ENCODE measurements at regions not wholly inside any gene's neighbourhood (a gene's known extent, or its start where the extent isn't known, plus 50 kb on each side); places are given as distances from the start of the nearest gene placed in this dataset.
"Not testable (repeated sequence)": the region's sequence is repeated elsewhere in the genome, so short reads cannot be mapped to it uniquely, and the experiment has no call there.

DNA sequence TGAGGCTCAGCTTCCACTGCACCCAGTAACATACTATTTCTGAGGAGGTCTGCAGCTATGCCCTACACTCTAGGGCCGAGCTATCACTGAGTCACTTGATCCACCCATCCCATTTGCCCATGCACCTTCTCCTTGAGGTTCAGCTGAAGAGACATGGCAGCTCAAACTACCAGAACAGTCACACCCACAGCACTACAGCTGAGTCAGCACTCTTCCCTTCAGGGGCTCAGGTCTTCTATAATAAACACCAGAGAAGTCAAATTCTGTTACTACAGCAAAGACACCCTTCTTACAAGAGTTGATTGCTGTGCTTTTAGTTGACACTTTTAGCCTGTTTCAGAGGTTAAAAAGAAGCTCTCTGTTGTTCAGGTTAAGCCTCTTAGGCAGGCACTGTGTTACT, 1696.4 kb upstream of the ADGRL3 start:
- TF ChIP-seq, protein P1, sequence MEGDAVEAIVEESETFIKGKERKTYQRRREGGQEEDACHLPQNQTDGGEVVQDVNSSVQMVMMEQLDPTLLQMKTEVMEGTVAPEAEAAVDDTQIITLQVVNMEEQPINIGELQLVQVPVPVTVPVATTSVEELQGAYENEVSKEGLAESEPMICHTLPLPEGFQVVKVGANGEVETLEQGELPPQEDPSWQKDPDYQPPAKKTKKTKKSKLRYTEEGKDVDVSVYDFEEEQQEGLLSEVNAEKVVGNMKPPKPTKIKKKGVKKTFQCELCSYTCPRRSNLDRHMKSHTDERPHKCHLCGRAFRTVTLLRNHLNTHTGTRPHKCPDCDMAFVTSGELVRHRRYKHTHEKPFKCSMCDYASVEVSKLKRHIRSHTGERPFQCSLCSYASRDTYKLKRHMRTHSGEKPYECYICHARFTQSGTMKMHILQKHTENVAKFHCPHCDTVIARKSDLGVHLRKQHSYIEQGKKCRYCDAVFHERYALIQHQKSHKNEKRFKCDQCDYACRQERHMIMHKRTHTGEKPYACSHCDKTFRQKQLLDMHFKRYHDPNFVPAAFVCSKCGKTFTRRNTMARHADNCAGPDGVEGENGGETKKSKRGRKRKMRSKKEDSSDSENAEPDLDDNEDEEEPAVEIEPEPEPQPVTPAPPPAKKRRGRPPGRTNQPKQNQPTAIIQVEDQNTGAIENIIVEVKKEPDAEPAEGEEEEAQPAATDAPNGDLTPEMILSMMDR (IDR thresholded peaks at IDR 0.05) = no peak
- no peak for TF ChIP-seq POLR2A (IDR thresholded peaks at IDR 0.05)
- intact Hi-C loops (cut with DNase I; ENCODE audit: low total_unique reads) = no loop called here
- no peak overlapping the region for H3K4me3 ChIP-seq (ENCODE audit: low read depth, poor library complexity, severe bottlenecking)
- WGBS, 2 donors = 57 to 86% methylated on average over 1 of the region's 1 CpG
- no peak for DNase-seq (ENCODE audit: low spot score in 2 of 2)

DNA sequence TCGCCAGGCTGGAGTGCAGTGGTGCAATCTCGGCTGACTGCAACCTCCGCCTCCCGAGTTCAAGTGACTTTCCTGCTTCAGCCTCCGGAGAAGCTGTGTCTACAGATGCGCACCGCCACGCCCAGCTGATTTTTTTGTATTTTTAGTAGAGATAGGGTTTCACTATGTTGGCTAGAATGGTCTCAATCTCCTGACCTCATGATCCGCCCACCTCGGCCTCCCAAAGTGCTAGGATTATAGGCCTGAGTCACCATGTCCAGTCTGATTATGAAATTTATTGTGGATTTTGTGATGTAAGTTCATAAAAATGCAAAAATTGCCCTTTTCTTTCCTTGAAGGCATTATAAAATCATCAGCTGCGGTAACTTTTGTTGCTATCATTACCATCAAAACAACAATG, 1688.3 kb upstream of the ADGRL3 start:
- 85 to 86% methylated on average over 11 of the region's 11 CpGs for WGBS, 2 donors
- DNase-seq (ENCODE audit: low spot score in 2 of 2); intact Hi-C loops (cut with DNase I; ENCODE audit: low total_unique reads); H3K4me3 ChIP-seq (ENCODE audit: low read depth, poor library complexity, severe bottlenecking): not testable (repeated sequence)

DNA sequence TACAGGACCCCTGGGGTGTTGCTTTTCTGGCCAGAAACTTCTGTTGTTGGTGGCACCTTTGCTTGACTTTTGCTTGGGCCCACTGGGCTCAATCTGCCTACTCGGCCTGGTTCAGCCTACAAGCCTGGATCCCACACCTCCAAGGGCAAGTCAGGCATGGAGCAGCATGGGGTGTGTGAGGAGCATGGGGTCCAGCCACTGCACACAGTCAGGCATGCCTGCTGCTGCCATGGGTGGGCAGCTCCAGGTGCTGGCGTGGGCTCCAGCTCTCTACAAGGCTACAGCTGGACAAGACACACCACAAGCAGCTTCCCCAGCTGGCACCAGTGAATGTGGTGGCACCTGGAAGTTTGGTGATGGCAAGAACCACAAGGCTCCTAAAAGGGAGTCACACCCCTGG, 1683.1 kb upstream of the ADGRL3 start:
- intact Hi-C loops (cut with DNase I; ENCODE audit: low total_unique reads) = no loop called here
- DNase-seq (ENCODE audit: low spot score in 2 of 2) = no peak
- H3K4me3 ChIP-seq (ENCODE audit: low read depth, poor library complexity, severe bottlenecking) = no peak overlapping the region
- 70 to 91% methylated on average over 2 of the region's 2 CpGs for WGBS, 2 donors
- TF ChIP-seq, protein P1 (IDR thresholded peaks at IDR 0.05) = no peak
- no peak for TF ChIP-seq POLR2A (IDR thresholded peaks at IDR 0.05)

DNA sequence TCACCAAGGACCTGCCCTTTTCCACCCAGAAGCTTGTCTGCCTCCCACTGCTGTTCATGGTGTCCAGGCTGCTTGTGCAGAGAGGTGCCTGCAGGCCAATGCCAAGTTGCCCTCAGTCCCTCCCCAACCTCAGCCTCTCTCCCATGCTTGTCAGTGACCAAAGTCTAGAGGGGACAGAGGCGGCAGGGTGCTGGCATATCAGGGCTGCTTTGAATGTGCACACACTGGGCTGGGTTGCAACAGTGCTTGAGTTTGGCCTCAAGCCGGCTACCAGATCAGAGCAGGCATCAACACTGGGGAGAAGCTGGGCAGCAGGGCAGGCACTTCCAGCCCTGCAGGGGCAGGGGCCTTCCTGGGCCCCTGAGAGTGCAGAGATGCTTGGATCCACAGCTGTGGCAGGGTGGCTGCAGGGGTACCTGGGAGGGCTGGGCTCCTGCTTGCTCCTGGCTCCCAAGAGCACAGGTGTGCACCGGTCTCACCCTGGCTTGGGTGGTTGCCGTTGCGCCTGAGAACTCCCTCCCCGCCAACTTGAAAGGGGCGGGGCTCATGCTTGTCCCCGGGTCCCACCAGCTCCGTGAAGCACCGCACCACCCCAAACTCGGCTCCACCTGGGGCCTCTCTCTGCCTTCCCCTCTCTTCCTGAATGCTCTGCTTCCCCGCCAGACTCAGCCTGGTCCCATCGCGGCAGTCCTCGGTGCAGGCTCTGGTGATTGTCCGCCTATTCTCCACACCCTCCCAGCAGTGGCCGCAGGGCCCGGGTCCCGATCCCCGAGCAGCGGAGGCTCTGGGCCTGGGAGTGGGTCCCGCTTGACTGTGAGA, 1681.9 kb upstream of the ADGRL3 start:
- TF ChIP-seq, protein P1 (IDR thresholded peaks at IDR 0.05) = no peak
- TF ChIP-seq POLR2A (IDR thresholded peaks at IDR 0.05) = no peak
- intact Hi-C loops (cut with DNase I; ENCODE audit: low total_unique reads) = no loop called here
- no peak for DNase-seq (ENCODE audit: low spot score in 2 of 2)
- no peak overlapping the region for H3K4me3 ChIP-seq (ENCODE audit: low read depth, poor library complexity, severe bottlenecking)
- WGBS, 2 donors = 96 to 97% methylated on average over 20 to 21 of the region's 22 CpGs

DNA sequence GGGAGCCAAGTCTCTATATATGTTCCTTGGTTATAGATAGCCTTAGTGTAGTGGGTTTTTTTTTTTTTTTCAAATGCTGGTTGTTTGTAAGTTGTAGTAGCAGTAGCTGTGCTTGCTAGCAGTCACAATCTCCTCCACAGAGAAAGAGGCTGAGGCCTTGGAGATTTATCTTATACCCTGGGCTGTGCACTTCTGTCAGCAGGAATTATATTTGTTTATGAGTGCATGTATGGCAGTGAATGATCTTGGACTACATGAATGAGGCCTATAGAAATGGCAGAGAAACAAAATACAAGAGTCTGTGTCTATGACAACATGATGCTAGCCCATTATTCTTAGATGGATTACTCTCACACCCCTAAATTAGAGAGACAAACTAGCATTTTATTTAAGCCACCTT, 1674.2 kb upstream of the ADGRL3 start:
- no peak for DNase-seq (ENCODE audit: low spot score in 2 of 2)
- no peak for TF ChIP-seq POLR2A (IDR thresholded peaks at IDR 0.05)
- TF ChIP-seq, protein P1 (IDR thresholded peaks at IDR 0.05) = no peak
- intact Hi-C loops (cut with DNase I; ENCODE audit: low total_unique reads) = no loop called here
- H3K4me3 ChIP-seq (ENCODE audit: low read depth, poor library complexity, severe bottlenecking) = no peak overlapping the region

DNA sequence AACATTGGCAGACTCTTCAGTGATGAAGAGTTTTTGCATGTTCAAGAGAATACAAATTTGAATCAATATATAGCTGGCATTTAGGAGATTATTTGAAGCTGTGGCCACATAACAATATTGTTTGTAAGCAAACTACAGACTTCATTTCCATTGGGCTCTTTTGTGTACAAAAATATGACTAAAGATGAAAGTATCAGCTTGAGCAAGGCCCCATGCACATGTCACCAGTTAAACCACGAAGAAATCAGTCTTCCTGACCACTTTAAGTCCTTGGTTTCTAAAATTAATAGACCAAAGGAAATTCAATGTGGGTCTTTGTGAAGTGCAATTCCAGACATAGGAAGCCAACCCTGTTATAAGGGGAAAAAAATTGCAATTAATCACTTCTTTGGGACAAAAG, 1664.6 kb upstream of the ADGRL3 start:
- no peak for DNase-seq (ENCODE audit: low spot score in 2 of 2)
- 43 to 63% methylated on average over 1 of the region's 1 CpG for WGBS, 2 donors

More for the DNA sequence above, 1664.6 kb upstream of the ADGRL3 start:
- TF ChIP-seq POLR2A (IDR thresholded peaks at IDR 0.05) = no peak
- TF ChIP-seq, protein P1 (IDR thresholded peaks at IDR 0.05) = no peak
- intact Hi-C loops (cut with DNase I; ENCODE audit: low total_unique reads) = no loop called here
- H3K4me3 ChIP-seq (ENCODE audit: low read depth, poor library complexity, severe bottlenecking) = no peak overlapping the region

All from lower leg skin (tissue), 4 donors.